ENCODE measurements at regions not wholly inside any gene's neighbourhood (a gene's known extent, or its start where the extent isn't known, plus 50 kb on each side); places are given as distances from the start of the nearest gene placed in this dataset.

- TF ChIP-seq POLR2AphosphoS5 (IDR thresholded peaks at IDR 0.05; ENCODE audit: low read depth, low read length), result no peak
- no peak for TF ChIP-seq FOXP2 (optimal IDR thresholded peaks at IDR 0.05; ENCODE audit: borderline replicate concordance, extremely low read depth, extremely low read length, insufficient read depth)
- TF ChIP-seq REST (IDR thresholded peaks at IDR 0.05; ENCODE audit: insufficient read depth in 1 of 2, low read depth in 2 of 2, low read length in 2 of 2), result no peak
Observed at GRCh38 chr1:194044892-194045291, 858.5 kb upstream of the B3GALT2 start.
